GM12891 (cell line): ENCODE measurements at regions not wholly inside any gene's neighbourhood (a gene's known extent, or its start where the extent isn't known, plus 50 kb on each side); places are given as distances from the start of the nearest gene placed in this dataset.

Experiments
- PAX5 ChIP-seq: IDR thresholded peaks from 2 replicates; pipeline ENCODE4 v1.6.1; 2011; ENCODE audit warnings: low read length, moderate library complexity, mild to moderate bottlenecking; ENCODE audit not compliant: insufficient read depth, severe bottlenecking
- POLR2A ChIP-seq: IDR thresholded peaks from 2 replicates; pipeline ENCODE4 v1.6.1; 2011; ENCODE audit warnings: low read depth, low read length, control low read depth
- POLR2AphosphoS5 ChIP-seq: IDR thresholded peaks from 2 replicates; pipeline ENCODE4 v1.6.1; 2011; ENCODE audit warnings: low read depth, low read length, control low read depth
- POU2F2 ChIP-seq: IDR thresholded peaks from 2 replicates; pipeline ENCODE4 v1.6.1; 2011; ENCODE audit warnings: low read depth, mild to moderate bottlenecking, control low read depth, low read length, moderate library complexity
- SPI1 ChIP-seq: IDR thresholded peaks from 2 replicates; pipeline ENCODE4 v1.6.1; 2011; ENCODE audit warnings: low read depth, low read length, control low read depth
- TAF1 ChIP-seq: IDR thresholded peaks from 2 replicates; pipeline ENCODE4 v1.6.1; 2011; ENCODE audit warnings: low read depth, low read length, control low read depth

- no peak for TF ChIP-seq POLR2A
- TF ChIP-seq POLR2AphosphoS5, result no peak
- TF ChIP-seq PAX5, result no peak
- no peak for TF ChIP-seq TAF1
- TF ChIP-seq POU2F2, result no peak
- no peak for TF ChIP-seq SPI1
Observed at GRCh38 chr10:71080381-71081228, 131.8 kb upstream of the UNC5B start.
